Stimulated activated CD8-positive, alpha-beta memory T cell treated with anti-CD3 and anti-CD28 coated beads, Interleukin-2, amount 100 ng/mL, for 1 hour (primary cell): ENCODE measurements at regions not wholly inside any gene's neighbourhood (a gene's known extent, or its start where the extent isn't known, plus 50 kb on each side); places are given as distances from the start of the nearest gene placed in this dataset.

Source experiments
- DNase-seq, 2 donors: peaks; one replicate each; pipeline ENCODE4 v3.0.0-alpha.2; 2020; ENCODE audit warnings: low read depth in 2 of 2

GRCh38 chr9:118187408-118187807 is 483.2 kb downstream of the TLR4 start:
- DNase-seq = no peak

DNA sequence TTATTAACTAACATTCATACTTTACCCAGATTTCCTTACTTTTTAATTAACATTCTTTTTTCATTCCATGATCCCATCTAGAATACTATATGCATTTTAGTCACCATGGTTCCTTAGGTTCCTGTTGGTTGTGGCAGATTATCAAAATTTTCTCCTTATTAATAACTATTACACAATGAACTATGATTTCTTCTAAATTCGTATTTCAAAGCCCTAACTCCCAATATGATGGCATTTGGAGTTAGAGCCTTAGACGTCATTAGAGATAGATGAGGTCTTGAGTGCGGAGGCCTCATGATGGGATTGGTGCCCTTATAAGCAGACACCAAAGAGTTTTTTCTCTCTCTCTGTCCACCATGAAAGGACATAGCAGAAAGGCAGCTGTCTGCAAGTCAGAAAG is 485.4 kb downstream of the TLR4 start:
- DNase-seq = no peak

GRCh38 chr9:118192807-118193206 is 488.6 kb downstream of the TLR4 start:
- no peak for DNase-seq

GRCh38 chr9:118209343-118209742 is 505.1 kb downstream of the TLR4 start:
- DNase-seq = no peak

- no peak for DNase-seq
Measured at GRCh38 chr9:118215549-118215948, 511.3 kb downstream of the TLR4 start.

DNA sequence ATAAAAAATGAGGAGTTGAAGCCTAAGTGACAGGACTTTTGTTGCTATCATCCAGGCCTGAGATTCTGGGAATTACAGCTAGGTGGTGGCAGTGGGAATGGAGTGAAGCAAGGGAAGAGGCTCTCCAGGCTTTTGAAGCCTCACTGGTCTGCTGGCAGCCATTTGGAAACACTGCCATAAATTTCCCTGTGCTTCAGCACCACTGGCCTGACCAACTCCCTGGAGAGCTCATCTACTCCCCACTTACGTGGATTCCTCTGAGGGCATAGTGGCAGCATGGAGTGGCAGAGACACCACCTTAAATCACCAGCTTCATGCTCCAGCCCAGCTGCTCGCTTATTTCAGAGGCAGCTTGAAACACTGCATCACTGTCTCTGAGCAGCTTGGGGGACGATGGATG is 518.2 kb downstream of the TLR4 start:
- no peak for DNase-seq

DNA sequence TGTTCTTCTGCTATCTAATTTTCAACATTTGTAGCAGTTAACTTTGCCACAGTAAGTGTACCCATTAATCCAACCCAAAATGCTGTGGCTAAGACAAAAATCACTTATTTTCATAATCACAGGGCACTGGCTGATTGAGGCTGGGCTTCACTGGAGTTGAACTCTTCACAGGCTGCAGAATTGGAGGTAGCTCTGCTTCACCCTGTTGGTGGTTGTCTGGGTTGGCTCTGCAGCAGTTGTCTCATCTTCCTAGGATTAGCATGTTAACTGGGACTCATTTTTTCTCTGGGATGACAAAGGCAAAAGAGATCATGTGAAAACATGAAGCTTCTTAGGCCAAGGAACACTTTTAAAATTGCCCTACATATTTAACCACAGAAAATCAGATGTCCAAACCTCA is 518.9 kb downstream of the TLR4 start:
- DNase-seq = no peak

DNA sequence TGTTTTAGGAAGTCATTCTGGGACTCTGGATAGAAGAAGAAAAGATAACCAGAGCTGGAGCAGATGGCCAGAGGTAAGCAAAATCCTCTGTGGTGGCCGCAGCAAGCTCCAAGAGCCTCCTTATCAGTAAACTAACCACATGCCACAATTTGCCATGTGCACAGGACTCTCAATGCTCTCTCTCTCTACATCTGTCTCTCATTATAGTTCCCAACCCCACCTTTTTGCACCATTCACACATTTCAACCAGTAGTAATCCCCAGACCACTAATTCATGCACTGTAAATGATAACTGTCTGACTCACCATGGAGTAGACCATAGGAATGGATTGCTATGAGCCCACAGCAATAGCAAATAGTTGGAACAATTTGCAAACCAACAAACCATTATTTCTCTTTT is 526.1 kb downstream of the TLR4 start:
- no peak for DNase-seq

DNA sequence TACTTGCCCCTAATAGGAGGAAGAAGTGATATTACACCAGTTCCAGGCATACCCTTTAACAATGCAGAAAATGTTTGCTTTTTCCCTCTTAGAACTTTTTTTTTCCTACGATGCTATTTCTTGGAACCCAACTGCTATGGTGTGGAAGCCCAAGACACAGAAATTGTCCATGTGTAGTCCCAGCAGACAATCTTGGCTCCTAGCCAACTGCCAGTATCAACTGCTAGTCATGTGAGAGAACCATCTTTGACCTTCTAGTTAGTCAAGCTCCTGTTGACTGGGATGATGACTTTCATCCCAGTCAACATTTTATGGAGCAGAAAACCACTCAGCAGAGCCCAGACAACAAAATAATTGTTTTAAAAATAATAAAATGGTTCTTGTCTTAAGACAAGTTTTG is 532.4 kb downstream of the TLR4 start:
- no peak for DNase-seq

DNA sequence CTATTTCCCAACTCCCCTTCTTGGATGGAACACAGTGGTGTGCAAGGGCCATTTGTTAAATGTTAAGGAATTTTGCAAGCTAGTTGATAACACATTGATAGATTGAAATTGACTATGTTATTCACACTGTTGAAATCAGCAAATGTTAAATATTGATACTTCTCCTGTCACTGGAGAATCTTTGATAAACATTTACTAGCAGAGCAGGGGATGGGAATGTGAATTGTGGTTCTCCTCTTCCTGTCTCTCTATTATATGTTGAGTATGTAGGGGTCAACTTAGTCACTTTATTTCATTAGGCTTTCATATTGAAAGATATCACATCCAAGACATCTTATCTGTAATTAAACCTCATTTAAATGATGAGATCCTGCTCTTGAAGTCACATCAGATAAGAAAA is 533.9 kb downstream of the TLR4 start:
- no peak for DNase-seq

DNA sequence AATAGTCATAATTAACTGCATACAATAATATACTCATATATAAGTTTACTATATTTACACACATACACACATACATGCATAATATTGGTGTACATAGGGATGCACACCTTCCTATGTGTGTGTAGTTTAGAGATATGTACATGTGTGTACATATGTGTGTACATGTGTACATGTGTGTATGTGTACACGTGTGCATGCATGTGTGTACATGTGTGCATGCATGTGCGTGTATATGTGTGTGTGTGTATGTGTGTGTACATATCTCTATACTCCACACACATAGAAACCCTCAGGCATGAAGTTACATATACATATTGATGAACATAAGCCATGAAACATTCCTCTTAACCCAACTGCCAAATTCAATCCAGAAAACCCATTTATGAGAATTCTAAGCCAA is 547.8 kb downstream of the TLR4 start:
- no peak for DNase-seq

- no peak for DNase-seq
Measured at GRCh38 chr9:118262191-118262590, 558.0 kb downstream of the TLR4 start.

- DNase-seq = no peak
Measured at GRCh38 chr9:118263949-118264348, 559.7 kb downstream of the TLR4 start.

GRCh38 chr9:118268046-118268445 is 563.8 kb downstream of the TLR4 start:
- DNase-seq = no peak

GRCh38 chr9:118269623-118270022 is 565.4 kb downstream of the TLR4 start:
- DNase-seq = no peak

- no peak for DNase-seq
Measured at GRCh38 chr9:118271331-118271730, 567.1 kb downstream of the TLR4 start.

GRCh38 chr9:118271936-118272335 is 567.7 kb downstream of the TLR4 start:
- no peak for DNase-seq

DNA sequence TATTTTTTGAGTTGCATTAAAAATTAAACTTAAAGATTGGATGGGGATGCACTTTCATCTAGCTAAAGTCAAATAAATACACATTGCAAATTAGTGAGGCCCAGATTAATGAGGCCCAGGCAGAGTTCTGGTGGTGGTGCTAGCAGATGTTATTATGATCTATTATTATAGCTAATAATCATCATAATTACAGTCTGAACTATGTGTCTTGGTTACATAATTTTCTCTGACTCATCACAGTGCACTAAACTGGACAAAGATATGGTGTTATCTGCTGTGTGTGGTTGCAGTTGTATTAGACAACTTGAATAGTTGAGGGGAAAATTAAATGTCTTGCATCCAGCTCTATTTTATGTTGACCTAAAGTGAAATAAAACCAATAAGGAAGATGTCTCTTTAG is 568.8 kb downstream of the TLR4 start:
- DNase-seq = no peak

GRCh38 chr9:118276784-118277183 is 572.6 kb downstream of the TLR4 start:
- DNase-seq = no peak

DNA sequence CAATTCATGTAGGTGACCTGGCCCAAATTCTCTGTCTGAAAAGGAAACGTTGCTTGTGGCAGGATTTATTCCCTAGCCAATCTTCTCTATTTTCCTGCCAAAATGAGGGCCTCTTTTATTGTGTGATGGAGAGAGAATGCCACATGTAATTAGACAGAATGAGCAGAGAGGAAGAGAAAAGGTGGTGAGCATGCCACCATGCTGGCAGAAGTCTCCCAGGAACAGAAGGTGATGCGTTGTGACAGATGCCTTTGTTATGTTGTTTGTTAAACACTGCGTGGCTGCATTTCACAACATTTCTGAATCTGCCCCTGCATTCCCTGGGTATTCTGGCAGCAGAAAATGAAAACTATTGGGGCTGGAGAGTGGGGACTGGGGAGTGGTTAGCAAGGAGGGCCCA is 577.6 kb downstream of the TLR4 start:
- DNase-seq = no peak

GRCh38 chr9:118283488-118283887 is 579.3 kb downstream of the TLR4 start:
- no peak for DNase-seq

- no peak for DNase-seq
Measured at GRCh38 chr9:118290116-118290515, 585.9 kb downstream of the TLR4 start.

- no peak for DNase-seq
Measured at GRCh38 chr9:118295413-118295812, 591.2 kb downstream of the TLR4 start.

DNA sequence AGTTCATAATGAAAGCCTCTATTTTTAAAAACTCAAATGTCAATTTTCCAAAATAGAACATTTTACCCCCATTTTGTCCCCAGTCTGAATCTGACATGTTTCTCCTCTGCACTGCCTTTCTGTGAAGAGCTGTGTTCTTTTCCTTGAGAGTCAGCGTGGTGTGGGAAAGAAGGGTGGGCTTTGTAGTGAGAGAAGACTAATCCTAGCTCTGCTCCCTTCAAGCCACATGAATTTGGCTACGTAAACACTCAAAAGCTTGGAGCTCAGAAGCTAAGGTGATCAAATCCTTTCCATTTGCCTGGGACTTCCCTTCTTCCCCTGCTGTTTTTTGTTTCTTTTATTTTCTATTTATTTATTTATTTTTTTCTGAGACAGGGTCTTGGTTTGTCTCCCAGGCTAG is 598.5 kb downstream of the TLR4 start:
- DNase-seq = no peak

DNA sequence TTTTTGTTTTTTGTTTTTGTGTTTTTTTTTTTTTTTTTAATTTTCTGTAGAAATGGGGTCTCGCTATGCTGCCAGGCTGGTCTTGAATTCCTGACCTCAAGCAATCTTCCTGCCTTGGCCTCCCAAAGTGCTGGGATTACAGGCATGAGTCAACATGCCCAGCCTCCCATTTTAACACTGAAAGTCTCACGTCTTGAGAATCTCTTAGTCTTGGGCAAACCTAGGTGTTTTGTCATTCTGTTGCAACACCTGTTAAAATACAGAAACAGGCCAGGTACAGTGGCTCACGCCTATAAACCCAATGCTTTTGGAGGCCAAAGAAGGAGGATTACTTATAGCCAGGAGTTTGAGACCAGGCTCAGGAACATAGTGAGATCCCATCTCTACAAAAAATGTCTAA is 599.0 kb downstream of the TLR4 start:
- no peak for DNase-seq
